ENCODE measurements at regions not wholly inside any gene's neighbourhood (a gene's known extent, or its start where the extent isn't known, plus 50 kb on each side); places are given as distances from the start of the nearest gene placed in this dataset.

DNA sequence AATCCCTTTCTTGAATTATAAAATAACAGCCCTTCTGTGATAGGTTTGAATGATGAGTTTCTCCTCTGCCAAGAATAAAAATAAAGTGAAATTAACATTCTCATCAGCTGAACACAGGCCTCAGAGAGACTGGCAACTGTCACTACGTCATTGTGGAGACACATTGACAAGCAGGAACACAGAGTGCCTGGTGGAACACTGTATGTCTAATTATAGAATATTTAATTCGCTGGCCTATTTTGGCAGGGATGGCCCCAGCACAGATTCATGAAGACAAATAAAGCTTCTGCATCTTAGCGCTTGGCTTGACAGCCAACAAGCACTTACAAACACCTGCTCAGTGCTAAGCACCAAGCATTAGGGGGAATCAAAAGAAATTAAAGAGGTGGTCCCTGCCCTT lies 52.0 kb upstream of the SMYD2 start:
- H4K8ac ChIP-seq (replicated peaks; ENCODE audit: insufficient read length, low read depth, low read length), result no peak overlapping the region
- no peak overlapping the region for H2AFZ ChIP-seq (ENCODE audit: low read length)
- no peak overlapping the region for H3K27ac ChIP-seq (ENCODE audit: insufficient read length, low read depth, low read length)
- H3K23me2 ChIP-seq (ENCODE audit: insufficient read length, low read depth, low read length, poor library complexity, severe bottlenecking), result no peaks in the 10 kb centered on the region
- Mint-ChIP-seq H3K9me3 (no peaks in the 10 kb centered on the region), H3K4me1 (peaks cover 18 to 25% of the 10 kb centered on the region in 2 experiments), H3K4me3 (no peak overlapping the region), H3K27me3 (ENCODE audit: low read depth) (peaks cover 26% of the 10 kb centered on the region), H3K27ac (no peak overlapping the region), H3K36me3 (ENCODE audit: insufficient read depth in 1 of 3, low read depth in 3 of 3) (no peaks in the 10 kb centered on the region)
- H2BK15ac ChIP-seq (ENCODE audit: low read depth, low read length), result no peak overlapping the region
- H3K14ac ChIP-seq (ENCODE audit: insufficient read depth, low read length), result no peak overlapping the region
- no peaks in the 10 kb centered on the region for H3K79me1 ChIP-seq (ENCODE audit: insufficient read depth, low read depth, low read length, poor library complexity, severe bottlenecking)
- H3K4me1 ChIP-seq (ENCODE audit: insufficient read depth, low read length), result no peaks in the 10 kb centered on the region; the same call in 1 of the 2 replicates
- WGBS (ENCODE audit: extremely low coverage, insufficient read length, low lambda C conversion rate), result no CpG with 5 or more reads among the region's 3 CpGs
- H4K91ac ChIP-seq (ENCODE audit: insufficient read length, low read depth, low read length), result no peak overlapping the region
- no peak overlapping the region for H4K5ac ChIP-seq (ENCODE audit: insufficient read length, low read depth, low read length)
- H4K20me1 ChIP-seq (ENCODE audit: control insufficient read depth, insufficient read depth, insufficient read length), result no peaks in the 10 kb centered on the region
- H3K27me3 ChIP-seq (ENCODE audit: insufficient read depth, low read length), result no peaks in the 10 kb centered on the region; the same call in 1 of the 2 replicates
- H2AK5ac ChIP-seq (ENCODE audit: insufficient read length, low read length), result no peak overlapping the region
- H2BK120ac ChIP-seq (ENCODE audit: low read depth, low read length, poor library complexity, severe bottlenecking), result no peak overlapping the region
- H3K18ac ChIP-seq (ENCODE audit: insufficient read length, low read depth, low read length), result no peak overlapping the region
- no peak overlapping the region for H2BK20ac ChIP-seq (ENCODE audit: low read depth, low read length, poor library complexity, severe bottlenecking)
- no peaks in the 10 kb centered on the region for H3K9me3 ChIP-seq (ENCODE audit: control insufficient read depth, low read depth, low read length)
- no peak for DNase-seq
- H2BK5ac ChIP-seq (ENCODE audit: insufficient read length, low read length), result no peak overlapping the region
- no peak overlapping the region for H3K9ac ChIP-seq (ENCODE audit: extremely low read depth, insufficient read length, low read length)
- no peaks in the 10 kb centered on the region for H3K79me2 ChIP-seq (ENCODE audit: insufficient read depth, low read length)
- TF ChIP-seq, protein P1, sequence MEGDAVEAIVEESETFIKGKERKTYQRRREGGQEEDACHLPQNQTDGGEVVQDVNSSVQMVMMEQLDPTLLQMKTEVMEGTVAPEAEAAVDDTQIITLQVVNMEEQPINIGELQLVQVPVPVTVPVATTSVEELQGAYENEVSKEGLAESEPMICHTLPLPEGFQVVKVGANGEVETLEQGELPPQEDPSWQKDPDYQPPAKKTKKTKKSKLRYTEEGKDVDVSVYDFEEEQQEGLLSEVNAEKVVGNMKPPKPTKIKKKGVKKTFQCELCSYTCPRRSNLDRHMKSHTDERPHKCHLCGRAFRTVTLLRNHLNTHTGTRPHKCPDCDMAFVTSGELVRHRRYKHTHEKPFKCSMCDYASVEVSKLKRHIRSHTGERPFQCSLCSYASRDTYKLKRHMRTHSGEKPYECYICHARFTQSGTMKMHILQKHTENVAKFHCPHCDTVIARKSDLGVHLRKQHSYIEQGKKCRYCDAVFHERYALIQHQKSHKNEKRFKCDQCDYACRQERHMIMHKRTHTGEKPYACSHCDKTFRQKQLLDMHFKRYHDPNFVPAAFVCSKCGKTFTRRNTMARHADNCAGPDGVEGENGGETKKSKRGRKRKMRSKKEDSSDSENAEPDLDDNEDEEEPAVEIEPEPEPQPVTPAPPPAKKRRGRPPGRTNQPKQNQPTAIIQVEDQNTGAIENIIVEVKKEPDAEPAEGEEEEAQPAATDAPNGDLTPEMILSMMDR (conservative IDR thresholded peaks at IDR 0.05), result no peak
- no peak overlapping the region for H3T11ph ChIP-seq (ENCODE audit: low read length)
- H3K56ac ChIP-seq (ENCODE audit: insufficient read length, low read depth, low read length), result no peak overlapping the region
- no peak overlapping the region for H3K4ac ChIP-seq (ENCODE audit: low read depth, low read length)
- H2BK12ac ChIP-seq (ENCODE audit: insufficient read length, low read depth, low read length), result no peak overlapping the region
- H3K23ac ChIP-seq (ENCODE audit: insufficient read length, low read depth, low read length), result no peak overlapping the region
- no peak overlapping the region for H3K4me2 ChIP-seq (ENCODE audit: insufficient read depth, insufficient read length, low read length)

All from H9 (cell line).